Upper lobe of right lung (tissue), 1 donor: ENCODE measurements at regions not wholly inside any gene's neighbourhood (a gene's known extent, or its start where the extent isn't known, plus 50 kb on each side); places are given as distances from the start of the nearest gene placed in this dataset.
"Not testable (repeated sequence)": the region's sequence is repeated elsewhere in the genome, so short reads cannot be mapped to it uniquely, and the experiment has no call there.

Experiments
- ATAC-seq: fragments of 200-7000 bp; cut with Tn5 transposase; one replicate; pipeline ENCODE4 v1.9.1; 2020; ENCODE audit warnings: mild to moderate bottlenecking, moderate library complexity
- DNase-seq: peaks from one replicate; pipeline ENCODE4 v3.0.0-alpha.2; 2020
- H3K27ac ChIP-seq: fragments of 200-600 bp; one replicate; pipeline ENCODE4 v1.8.0; 2022
- H3K27me3 ChIP-seq: fragments of 200-600 bp; one replicate; pipeline ENCODE4 v1.8.0; 2022; ENCODE audit warnings: mild to moderate bottlenecking
- H3K36me3 ChIP-seq: fragments of 200-600 bp; one replicate; pipeline ENCODE4 v1.8.0; 2022
- H3K4me1 ChIP-seq: fragments of 200-600 bp; one replicate; pipeline ENCODE4 v1.8.0; 2022
- H3K4me3 ChIP-seq: fragments of 200-600 bp; one replicate; pipeline ENCODE4 v1.8.0; 2022; ENCODE audit warnings: mild to moderate bottlenecking
- H3K9me3 ChIP-seq: fragments of 200-600 bp; one replicate; pipeline ENCODE4 v1.8.0; 2022
- intact Hi-C: fragments of 100-400 bp; cut with DNase I; formaldehyde crosslinking; loops from one replicate; pipeline ENCODE4 v1.11.0; 2022
- donor health status: DM: no; HTN: yes; CAD: no; lungs with severe emphysema.

DNA sequence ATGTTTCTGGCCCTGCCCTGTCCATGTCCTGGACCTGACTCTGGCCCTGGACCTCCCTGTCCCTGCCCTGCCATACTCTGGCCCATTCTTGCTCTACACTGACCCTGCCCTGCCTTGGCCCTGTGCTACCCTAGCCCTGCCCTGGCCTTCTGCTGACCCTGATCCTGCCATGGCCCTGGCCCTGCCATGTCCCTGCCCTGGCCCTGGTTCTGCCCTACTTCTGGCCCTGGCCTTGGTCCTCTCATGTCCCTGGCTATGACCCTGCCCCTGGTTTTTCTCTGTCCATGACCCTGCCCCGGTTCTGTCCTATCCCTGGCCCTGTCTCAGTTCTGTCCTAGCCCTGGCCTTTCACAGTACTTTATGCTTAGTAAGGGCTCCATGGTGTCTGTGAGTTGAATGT is 234.5 kb downstream of the GOLGA6L6 start:
- ATAC-seq, intact Hi-C loops, H3K36me3 ChIP-seq, H3K4me1 ChIP-seq, H3K9me3 ChIP-seq, H3K27ac ChIP-seq, H3K4me3 ChIP-seq, H3K27me3 ChIP-seq, DNase-seq: not testable (repeated sequence)

DNA sequence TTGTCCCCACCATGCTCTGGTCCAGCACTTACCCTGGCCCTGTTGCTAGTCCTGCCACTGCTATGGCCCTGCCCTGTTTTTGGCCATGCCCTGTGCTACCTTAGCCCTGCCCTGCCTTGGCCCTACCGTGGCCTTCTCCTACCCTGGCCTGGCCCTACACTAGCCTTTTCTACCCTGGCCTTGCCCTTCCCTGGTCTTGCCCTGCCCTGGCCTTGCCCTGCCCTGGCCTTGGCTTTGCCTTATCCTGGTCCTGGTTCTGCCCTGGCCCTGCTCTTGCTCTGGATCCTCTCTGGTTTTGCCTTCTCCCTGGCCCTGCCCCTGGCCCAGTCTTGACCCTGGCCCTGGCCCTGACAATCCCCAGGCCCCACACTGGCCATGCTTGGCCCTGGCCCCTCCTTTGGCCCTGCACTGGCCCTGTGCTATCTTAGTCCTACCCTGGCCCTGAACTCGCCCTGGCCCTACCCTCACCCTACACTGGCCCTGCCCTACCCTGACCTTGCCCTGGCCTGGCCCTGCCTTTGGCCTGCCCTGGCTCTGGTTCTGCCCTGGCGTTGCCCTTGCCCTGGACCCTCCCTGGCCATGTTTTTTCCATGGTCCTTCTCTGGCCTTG is 235.0 kb downstream of the GOLGA6L6 start:
- peak; percentile 68 for DNase-seq

DNA sequence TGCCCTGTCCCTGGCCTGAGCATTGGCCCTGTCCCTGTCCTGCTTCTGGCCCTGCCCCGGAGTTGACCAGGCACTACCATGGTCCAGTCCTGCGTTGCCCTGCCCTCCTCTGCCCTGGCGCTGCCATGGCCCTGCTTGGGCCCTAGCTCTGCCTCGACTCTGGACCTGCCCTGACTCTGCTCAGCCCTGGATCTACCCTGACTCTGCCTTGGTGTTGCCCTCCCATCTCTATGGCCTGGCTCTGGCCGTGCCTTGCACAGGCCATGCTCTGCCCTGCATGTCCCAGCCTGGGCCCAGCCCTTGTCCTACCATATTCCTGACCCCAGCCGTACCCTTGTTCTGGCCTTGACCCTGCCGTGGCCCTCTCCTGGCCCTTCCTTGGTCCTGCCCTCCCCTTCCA is 235.7 kb downstream of the GOLGA6L6 start:
- ATAC-seq, H3K27ac ChIP-seq, H3K27me3 ChIP-seq, H3K36me3 ChIP-seq, H3K9me3 ChIP-seq, H3K4me3 ChIP-seq, intact Hi-C loops, H3K4me1 ChIP-seq: not testable (repeated sequence)
- DNase-seq: peak; percentile 66

More for the DNA sequence above, 235.0 kb downstream of the GOLGA6L6 start:
- ATAC-seq: peak; percentile 58
- intact Hi-C loops, H3K27me3 ChIP-seq, H3K9me3 ChIP-seq, H3K36me3 ChIP-seq, H3K4me3 ChIP-seq, H3K27ac ChIP-seq, H3K4me1 ChIP-seq: not testable (repeated sequence)

DNA sequence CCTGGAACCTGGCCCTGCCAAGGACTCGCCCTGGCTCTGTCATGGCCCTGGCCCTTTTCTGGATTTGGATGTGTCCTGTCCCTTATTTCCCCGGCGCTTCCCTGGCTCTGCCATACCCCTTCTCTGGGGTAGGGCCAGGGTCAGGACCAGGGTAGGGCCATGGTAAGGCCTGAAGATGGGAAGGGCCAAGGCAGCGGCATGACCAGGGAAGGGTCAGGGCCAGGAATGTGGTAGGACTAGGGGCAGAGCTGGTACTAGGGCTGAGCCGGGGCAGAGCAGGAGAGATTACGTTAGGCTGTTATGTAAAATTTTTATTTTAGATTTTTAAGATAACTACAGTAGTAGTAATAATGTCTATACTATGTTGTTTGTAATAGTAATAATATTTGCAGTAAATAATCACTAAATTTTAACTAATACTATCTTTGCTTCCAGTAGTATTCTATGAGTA is 236.6 kb downstream of the GOLGA6L6 start:
- H3K4me1 ChIP-seq, ATAC-seq, H3K27ac ChIP-seq, intact Hi-C loops, H3K36me3 ChIP-seq, DNase-seq, H3K27me3 ChIP-seq, H3K9me3 ChIP-seq, H3K4me3 ChIP-seq: not testable (repeated sequence)

DNA sequence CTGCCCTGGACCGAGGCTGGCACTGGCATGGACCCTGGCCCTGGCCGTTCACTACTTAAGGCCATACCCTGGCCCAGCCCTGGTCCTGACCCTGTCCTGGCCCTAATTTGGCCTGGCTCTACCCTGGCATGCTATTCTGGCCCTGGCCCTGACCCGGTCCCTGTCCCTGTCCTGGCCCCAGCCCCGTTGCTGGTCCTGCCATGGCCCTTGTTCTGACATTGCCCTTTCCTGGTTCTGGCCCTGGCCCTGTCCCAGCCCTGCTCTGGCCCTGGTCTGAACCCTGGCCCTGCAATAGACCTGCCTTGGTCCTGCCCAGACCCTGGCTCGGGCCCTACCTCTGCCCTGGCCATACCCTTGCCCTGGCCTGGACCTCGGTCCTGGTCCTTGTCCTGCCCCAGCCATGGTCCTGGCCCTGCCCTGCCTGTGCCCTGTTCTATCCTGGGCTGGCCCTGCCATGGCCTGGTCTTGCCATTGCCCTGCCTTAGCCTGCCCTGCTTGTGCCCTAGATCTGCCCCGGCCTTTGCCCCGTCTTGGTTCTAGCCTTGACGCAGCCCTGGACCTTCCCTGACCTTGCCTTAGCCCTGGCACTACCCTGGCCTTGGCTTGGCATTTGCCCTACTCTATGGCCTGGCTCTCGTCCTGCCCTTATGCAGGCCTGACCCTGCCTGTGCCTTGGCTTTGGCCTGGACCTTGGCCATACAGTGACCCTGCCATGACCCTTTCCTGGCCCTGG is 237.2 kb downstream of the GOLGA6L6 start:
- H3K27me3 ChIP-seq, H3K27ac ChIP-seq, intact Hi-C loops, H3K4me1 ChIP-seq, H3K36me3 ChIP-seq, H3K9me3 ChIP-seq, H3K4me3 ChIP-seq: not testable (repeated sequence)
- ATAC-seq (peak; percentile 48), DNase-seq (peak; percentile 74)

DNA sequence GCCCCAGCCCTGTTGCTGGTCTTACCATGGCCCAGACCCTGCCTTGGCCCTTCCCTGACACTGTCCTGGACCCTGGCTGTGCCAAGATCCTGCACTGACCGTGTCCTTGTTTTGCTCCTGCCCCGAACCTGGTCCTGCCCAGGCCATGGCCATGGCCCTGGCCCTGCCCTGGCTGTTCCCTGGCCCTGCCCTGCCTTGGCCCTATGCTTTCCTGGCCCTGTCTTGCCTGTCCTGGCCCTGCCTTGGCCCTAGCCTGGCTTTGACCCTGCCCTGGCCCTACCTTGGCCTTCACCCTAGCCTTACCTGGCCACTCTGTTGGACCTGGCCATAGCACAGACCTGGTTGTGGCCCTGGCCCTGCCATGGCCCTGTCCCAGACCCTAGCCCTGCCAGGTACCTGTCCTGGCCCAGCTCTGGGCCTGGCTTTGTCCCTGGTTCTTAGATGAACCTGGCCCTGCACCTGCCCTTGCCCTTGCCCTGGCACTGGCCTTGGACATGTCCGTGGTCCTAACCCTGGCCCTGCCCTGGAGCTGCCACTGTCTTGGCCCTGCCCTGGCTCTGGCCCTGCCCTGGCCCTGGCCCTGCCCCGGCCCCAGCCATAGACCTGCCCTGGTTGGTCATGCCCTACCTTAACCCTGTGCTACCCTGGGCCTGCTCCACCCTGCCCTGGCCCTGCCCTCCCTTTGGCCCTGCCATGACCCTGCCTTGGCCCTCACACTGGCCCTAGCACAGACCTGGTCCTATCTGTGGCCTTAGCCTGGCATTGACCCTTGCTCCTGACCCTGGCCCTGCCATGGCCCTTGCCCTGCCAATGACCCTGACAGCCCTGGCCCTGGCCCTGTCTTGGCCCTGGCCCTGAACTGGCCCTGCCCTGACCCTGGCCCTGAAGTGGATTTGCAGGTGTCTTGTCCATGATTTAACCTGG is 238.1 kb downstream of the GOLGA6L6 start:
- H3K36me3 ChIP-seq, intact Hi-C loops, H3K4me1 ChIP-seq, H3K27ac ChIP-seq, H3K4me3 ChIP-seq, H3K27me3 ChIP-seq, H3K9me3 ChIP-seq: not testable (repeated sequence)
- DNase-seq (peak; percentile 71), ATAC-seq (peak; percentile 45)

DNA sequence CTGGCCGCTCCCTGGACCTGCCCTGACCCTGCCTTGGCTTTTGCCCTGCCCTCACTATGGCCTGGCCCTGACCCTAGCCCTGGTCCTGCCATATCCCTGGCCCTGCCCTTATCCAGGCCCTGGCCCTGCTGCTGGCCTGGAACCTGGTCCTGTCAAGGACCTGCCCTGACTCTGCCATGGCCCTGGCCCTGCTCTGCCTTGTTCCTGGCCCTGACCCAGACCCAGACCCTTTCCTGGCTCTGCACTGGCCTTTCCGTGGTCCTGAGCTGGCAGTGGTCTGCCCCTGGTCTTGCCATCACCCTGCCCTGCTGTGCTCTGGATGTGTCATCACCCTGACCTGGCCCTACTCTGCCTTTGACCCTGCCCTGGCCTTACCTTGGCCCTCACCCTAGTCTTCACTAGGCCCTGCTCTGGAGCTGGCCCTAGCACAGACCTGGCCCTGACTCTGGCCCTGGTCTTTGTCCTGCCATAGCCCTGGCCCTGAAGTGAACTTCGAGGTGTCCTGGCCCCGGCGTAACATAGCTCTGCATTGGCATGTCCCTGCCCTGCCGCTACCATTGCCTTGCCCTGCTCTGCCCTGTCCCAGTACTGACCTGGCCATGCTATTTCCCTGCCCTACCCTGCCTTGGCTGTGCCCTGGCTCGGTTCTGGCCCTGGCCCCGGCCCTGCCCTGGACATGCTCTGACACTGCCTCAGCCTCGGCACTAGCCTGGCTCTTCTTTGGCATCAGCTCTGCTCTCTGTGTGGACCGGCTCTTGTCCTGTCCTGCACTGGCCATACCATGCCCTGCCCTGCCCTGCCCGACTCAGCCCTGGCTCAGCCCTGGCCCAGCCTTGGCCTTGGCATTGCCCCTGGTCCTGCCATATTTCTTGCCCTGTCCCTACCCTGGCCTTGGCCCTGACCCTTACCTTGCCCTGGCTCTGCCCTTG is 239.2 kb downstream of the GOLGA6L6 start:
- H3K4me3 ChIP-seq, intact Hi-C loops, H3K27me3 ChIP-seq, H3K4me1 ChIP-seq, ATAC-seq, H3K9me3 ChIP-seq, H3K36me3 ChIP-seq, H3K27ac ChIP-seq: not testable (repeated sequence)
- peak; percentile 68 for DNase-seq

DNA sequence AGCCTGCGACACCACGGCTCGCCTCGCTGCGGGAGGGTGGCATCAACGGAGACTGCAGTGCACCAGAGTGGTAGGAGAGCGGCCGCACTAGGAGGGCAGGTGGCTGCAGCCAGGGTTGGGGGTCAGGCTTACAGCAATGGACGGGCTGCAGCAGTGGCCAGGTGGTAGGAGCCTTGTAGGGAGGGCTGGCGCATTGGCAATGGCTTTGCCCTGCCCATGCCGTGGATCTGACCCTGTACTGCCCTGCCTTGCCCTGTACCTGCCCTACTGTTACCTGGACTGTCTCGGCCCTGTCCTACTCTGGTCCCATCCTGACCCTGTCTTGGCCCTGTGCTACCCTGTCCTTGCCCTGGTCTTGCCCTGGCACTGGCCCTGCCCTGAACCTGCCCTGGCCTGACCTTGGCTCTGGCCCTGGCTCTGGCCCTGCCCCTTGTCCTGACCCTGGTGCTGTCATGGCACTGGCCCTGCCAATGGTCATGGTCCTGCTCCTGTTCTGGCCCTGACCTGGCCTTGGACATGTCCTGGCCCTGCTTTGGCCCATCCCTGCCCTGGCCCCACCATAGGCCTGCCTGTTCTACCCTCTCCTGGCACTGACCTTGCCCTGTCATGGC is 240.0 kb downstream of the GOLGA6L6 start:
- H3K27me3 ChIP-seq, ATAC-seq, intact Hi-C loops, H3K4me1 ChIP-seq, H3K27ac ChIP-seq, H3K9me3 ChIP-seq, H3K36me3 ChIP-seq, H3K4me3 ChIP-seq: not testable (repeated sequence)
- peak; percentile 73 for DNase-seq

DNA sequence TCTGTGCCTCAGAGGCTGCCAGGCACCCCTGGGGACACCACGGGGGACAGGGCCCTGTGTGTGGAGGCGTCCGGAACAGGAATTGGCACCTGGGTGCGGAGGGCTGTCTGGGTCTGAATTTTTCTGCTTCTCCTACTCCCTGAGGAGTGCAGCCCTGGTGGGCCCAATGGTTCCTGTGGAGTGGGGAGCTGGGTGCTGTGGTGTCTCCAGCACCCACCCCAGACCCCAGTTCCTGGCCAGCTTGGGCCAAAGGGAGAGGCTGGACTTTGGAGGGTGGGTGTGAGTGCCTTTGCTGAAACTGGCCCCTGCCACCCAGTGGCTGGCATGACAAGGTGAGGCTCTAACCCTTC is 240.6 kb downstream of the GOLGA6L6 start:
- H3K4me3 ChIP-seq, ATAC-seq, H3K36me3 ChIP-seq, H3K9me3 ChIP-seq, intact Hi-C loops, H3K4me1 ChIP-seq, H3K27me3 ChIP-seq, H3K27ac ChIP-seq: not testable (repeated sequence)
- peak; percentile 69 for DNase-seq

DNA sequence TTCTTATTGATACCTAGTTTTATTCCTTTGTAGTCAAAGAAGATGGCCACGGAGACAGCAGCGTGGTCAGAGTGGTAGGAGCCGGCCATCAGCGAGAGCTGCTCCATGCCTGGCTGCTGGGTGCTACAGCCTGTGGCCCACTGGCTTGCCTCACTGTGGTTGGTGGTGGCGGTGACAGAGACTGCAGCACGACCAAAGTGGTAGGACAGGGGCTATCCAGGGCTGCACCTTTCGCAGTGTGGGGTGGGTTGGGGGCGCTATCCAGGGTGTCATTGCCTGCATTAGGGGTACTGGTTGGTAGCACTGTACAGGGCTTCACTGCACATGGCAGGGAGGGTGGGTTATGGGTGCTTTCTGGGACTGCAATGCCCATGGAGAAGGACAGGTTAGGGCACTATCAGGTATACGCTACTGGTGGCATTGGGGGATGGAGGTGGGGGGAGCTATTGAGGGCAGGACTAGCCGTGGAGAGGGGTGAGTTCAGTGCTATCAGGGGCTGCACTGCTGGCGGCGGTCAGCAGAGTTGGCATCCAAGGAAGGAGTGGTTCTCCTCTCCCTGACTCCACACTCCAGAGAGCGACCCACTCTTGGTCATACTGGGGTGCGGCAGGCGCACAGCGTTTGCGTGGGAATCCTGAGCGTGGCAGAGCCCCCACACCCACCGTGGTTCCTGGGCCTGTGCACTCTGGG is 241.1 kb downstream of the GOLGA6L6 start:
- intact Hi-C loops, H3K9me3 ChIP-seq, H3K4me3 ChIP-seq, ATAC-seq, H3K4me1 ChIP-seq, H3K27ac ChIP-seq, H3K27me3 ChIP-seq, H3K36me3 ChIP-seq: not testable (repeated sequence)
- peak; percentile 60 for DNase-seq

DNA sequence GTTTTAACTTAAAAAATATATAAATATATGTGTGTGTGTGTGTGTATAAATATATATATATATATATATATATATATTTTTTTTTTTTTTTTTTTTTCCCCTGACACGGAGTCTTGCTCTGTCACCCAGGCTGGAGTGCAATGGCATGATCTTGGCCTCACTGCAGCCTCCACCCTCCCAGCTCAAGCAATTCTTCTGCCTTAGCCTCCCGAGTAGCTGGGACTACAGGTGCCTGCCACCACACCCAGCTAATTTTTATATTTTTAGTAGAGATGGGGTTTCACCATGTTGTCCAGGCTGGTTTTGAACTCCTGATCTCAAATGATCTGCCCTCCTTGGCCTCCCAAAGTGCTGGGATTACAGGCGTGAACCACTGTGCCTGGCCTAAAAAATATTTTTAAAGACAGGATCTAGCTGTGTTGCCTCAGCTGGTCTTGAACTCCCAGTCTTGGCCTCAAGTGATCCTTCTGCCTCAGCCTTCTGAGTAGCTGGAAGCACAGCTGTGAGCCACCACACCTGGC is 243.9 kb downstream of the GOLGA6L6 start:
- intact Hi-C loops, H3K27me3 ChIP-seq, H3K4me3 ChIP-seq, DNase-seq, H3K9me3 ChIP-seq, H3K4me1 ChIP-seq, ATAC-seq, H3K27ac ChIP-seq, H3K36me3 ChIP-seq: not testable (repeated sequence)

DNA sequence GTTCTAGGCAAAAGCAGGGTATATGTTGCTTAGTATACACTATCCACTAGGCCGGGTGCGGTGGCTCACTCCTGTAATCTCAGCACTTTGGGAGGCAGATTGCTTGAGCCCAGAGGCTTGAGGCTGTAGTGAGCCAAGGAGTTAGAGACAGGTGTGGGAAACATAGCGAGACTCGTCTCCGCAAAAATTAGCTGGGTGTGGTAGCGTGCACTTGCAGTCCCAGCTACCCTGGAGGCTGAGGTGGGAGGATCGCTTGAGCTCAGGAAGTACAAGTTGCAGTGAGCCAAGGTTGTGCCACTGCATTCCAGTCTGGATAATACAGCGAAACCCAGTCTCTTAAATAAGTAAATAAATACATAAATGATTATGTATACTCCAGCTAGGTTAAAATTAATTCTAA is 245.3 kb downstream of the GOLGA6L6 start:
- peak; percentile 66 for DNase-seq
- intact Hi-C loops, H3K27me3 ChIP-seq, H3K4me1 ChIP-seq, H3K4me3 ChIP-seq, ATAC-seq, H3K9me3 ChIP-seq, H3K27ac ChIP-seq, H3K36me3 ChIP-seq: not testable (repeated sequence)
